Right atrium auricular region (tissue), 2 donors: ENCODE measurements at regions not wholly inside any gene's neighbourhood (a gene's known extent, or its start where the extent isn't known, plus 50 kb on each side); places are given as distances from the start of the nearest gene placed in this dataset.

ENCODE experiments used
- DNase-seq: peaks from one replicate; pipeline ENCODE4 v3.0.0-alpha.2; 2019; ENCODE audit warnings: low spot score
- H3K27ac ChIP-seq, 2 donors: fragments of 200-600 bp; sonication (generic); 1 replicate in 1 of 2; 2 replicates in 1 of 2; pipeline ENCODE4 v1.5.1; 2016 to 2019
- H3K27me3 ChIP-seq, 2 donors: fragments of 200-600 bp; sonication (generic); one replicate each; pipeline versions ENCODE4 v1.5.1 to v1.6.0; 2017 to 2019
- H3K36me3 ChIP-seq: fragments of 200-600 bp; sonication (generic); one replicate; pipeline ENCODE4 v1.5.1; 2016
- H3K4me1 ChIP-seq, 2 donors: fragments of 200-600 bp; sonication (generic); one replicate each; pipeline versions ENCODE4 v1.5.1 to v1.6.0; 2017 to 2019
- H3K4me3 ChIP-seq, 2 donors: fragments of 200-600 bp; sonication (generic); 1 replicate in 1 of 2; 2 replicates in 1 of 2; pipeline ENCODE4 v1.5.1; 2017 to 2019; ENCODE audit warnings: mild to moderate bottlenecking in 1 of 2, moderate library complexity in 1 of 2
- H3K9me3 ChIP-seq, 2 donors: fragments of 200-600 bp; sonication (generic); one replicate each; pipeline ENCODE4 v1.5.1; 2019
- CTCF ChIP-seq, 2 donors: fragments of 200-600 bp; sonication (generic); IDR thresholded peaks; one replicate each; pipeline ENCODE4 v1.5.1; 2019; ENCODE audit warnings: antibody characterized with exemption in 2 of 2

- H3K36me3 ChIP-seq: no peaks in the 10 kb centered on the region
- H3K4me3 ChIP-seq: no peak overlapping the region
- no peak for DNase-seq
- no peaks in the 10 kb centered on the region for H3K9me3 ChIP-seq
- no peaks in the 10 kb centered on the region for H3K4me1 ChIP-seq
- no peak for TF ChIP-seq CTCF (IDR thresholded peaks at IDR 0.05)
- H3K27me3 ChIP-seq: no peaks in the 10 kb centered on the region
- no peak overlapping the region for H3K27ac ChIP-seq
These were observed 201.1 kb downstream of the IRX1 start for GRCh38 chr5:3796736-3797135.

- TF ChIP-seq CTCF (IDR thresholded peaks at IDR 0.05): no peak
- DNase-seq: no peak
- no peaks in the 10 kb centered on the region for H3K36me3 ChIP-seq
- H3K9me3 ChIP-seq: no peaks in the 10 kb centered on the region
- no peak overlapping the region for H3K27ac ChIP-seq
- H3K27me3 ChIP-seq: no peaks in the 10 kb centered on the region
- no peak overlapping the region for H3K4me3 ChIP-seq
- no peaks in the 10 kb centered on the region for H3K4me1 ChIP-seq
These were observed 206.3 kb downstream of the IRX1 start for GRCh38 chr5:3801967-3802366.

- Histone ChIP-seq H3K4me3 (no peak overlapping the region), H3K9me3 (no peaks in the 10 kb centered on the region), H3K27me3 (no peaks in the 10 kb centered on the region), H3K27ac (no peak overlapping the region), H3K36me3 (no peaks in the 10 kb centered on the region), H3K4me1 (no peaks in the 10 kb centered on the region)
- TF ChIP-seq CTCF (IDR thresholded peaks at IDR 0.05): no peak
- DNase-seq: no peak
These were observed 213.8 kb downstream of the IRX1 start for GRCh38 chr5:3809455-3809854.

GRCh38 chr5:3811116-3811515 lies 215.5 kb downstream of the IRX1 start:
- Histone ChIP-seq H3K9me3 (no peaks in the 10 kb centered on the region), H3K4me1 (no peaks in the 10 kb centered on the region), H3K27me3 (no peaks in the 10 kb centered on the region), H3K4me3 (no peak overlapping the region), H3K36me3 (no peaks in the 10 kb centered on the region), H3K27ac (no peak overlapping the region)
- no peak for DNase-seq
- no peak for TF ChIP-seq CTCF (IDR thresholded peaks at IDR 0.05)

- Histone ChIP-seq H3K36me3 (no peaks in the 10 kb centered on the region), H3K4me3 (no peak overlapping the region), H3K4me1 (no peaks in the 10 kb centered on the region), H3K27ac (no peak overlapping the region), H3K9me3 (no peaks in the 10 kb centered on the region), H3K27me3 (no peaks in the 10 kb centered on the region)
- DNase-seq: no peak
- TF ChIP-seq CTCF (IDR thresholded peaks at IDR 0.05): no peak
These were observed 223.0 kb downstream of the IRX1 start for GRCh38 chr5:3818624-3819023.
